Thyroid gland (tissue), 4 donors: ENCODE measurements at regions not wholly inside any gene's neighbourhood (a gene's known extent, or its start where the extent isn't known, plus 50 kb on each side); places are given as distances from the start of the nearest gene placed in this dataset. TPM values are rescaled to one million over a fixed set of nuclear protein-coding genes. Genes with fewer than 3 reads are reported as not detected.

Experiments
- DNase-seq, 2 donors: peaks; one replicate each; pipeline ENCODE4 v3.0.0-alpha.2; 2019
- H3K27ac ChIP-seq, 3 donors: fragments of 200-600 bp; sonication (generic); 1 replicate in 2 of 3; 2 replicates in 1 of 3; pipeline ENCODE4 v1.5.1; 2016 to 2019; ENCODE audit warnings: mild to moderate bottlenecking in 1 of 3, moderate library complexity in 1 of 3
- H3K27me3 ChIP-seq: fragments of 200-600 bp; sonication (generic); one replicate; pipeline ENCODE4 v1.5.1; 2019
- H3K36me3 ChIP-seq, 2 donors: fragments of 200-600 bp; sonication (generic); one replicate each; pipeline ENCODE4 v1.5.1; 2016 to 2019
- H3K4me1 ChIP-seq, 2 donors: fragments of 200-600 bp; sonication (generic); one replicate each; pipeline ENCODE4 v1.5.1; 2017 to 2019
- H3K4me3 ChIP-seq, 3 donors: fragments of 200-600 bp; sonication (generic); replicated peaks in 1 of 3; 1 replicate in 2 of 3; 2 replicates in 1 of 3; pipeline ENCODE4 v1.5.1; 2016; ENCODE audit warnings: mild to moderate bottlenecking in 1 of 3
- H3K9me3 ChIP-seq: fragments of 200-600 bp; sonication (generic); one replicate; pipeline ENCODE4 v1.5.1; 2017
- POLR2A ChIP-seq, 2 donors: fragments of 450-650 bp; IDR thresholded peaks; one replicate each; pipeline ENCODE4 v1.6.1; 2017; ENCODE audit warnings: antibody characterized with exemption in 2 of 2, mild to moderate bottlenecking in 2 of 2, moderate library complexity in 1 of 2
- WGBS, 2 donors: methylation state at CpG; one replicate each; pipeline ENCODE4 v1.1.5; 2017; 5-methylcytosine and 5-hydroxymethylcytosine counted together
- intact Hi-C: fragments of 100-400 bp; cut with DNase I; formaldehyde crosslinking; loops from one replicate; pipeline ENCODE4 v1.15.1; 2023
- small RNA-seq: library from RNA; depleted of rRNA; stranded (forward); fragments of <200 nt; gene quantifications from one replicate; pipeline ENCODE3, GENCODE V24; 2016
- TF ChIP-seq, protein P1 (sequence below), 6 experiments: fragments of 200-600 bp in 3 of 6; fragments of 450-650 bp in 3 of 6; sonication (generic) in 3 of 6; IDR thresholded peaks; one replicate each; pipeline ENCODE4 v1.5.1; 2016 to 2019; ENCODE audit warnings: antibody characterized with exemption in 6 of 6, mild to moderate bottlenecking in 2 of 6, inconsistent platforms in 1 of 6, moderate library complexity in 1 of 6

DNA sequence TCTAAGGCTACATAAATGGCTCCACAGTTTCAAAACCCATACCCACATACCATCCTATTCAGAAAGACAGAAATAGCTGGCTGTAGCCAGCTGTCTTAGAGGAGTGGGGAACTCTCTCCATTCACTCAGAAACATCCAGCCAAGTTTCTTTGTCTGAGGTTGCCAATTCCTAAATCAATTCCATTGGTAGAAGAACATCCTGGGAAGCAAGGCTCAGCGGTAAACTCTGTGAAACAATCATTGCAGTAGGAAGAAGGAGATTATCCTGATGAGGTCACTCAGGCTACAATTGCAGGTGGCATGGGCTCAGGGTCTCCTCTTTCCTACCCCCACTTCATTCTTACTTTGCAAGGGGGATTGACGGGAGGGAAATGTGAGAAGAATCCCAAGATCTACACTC is 154.0 kb downstream of the ETV1 start:
- 77 to 86% methylated on average over 2 of the region's 2 CpGs for WGBS, 2 donors
- no peak for TF ChIP-seq POLR2A (IDR thresholded peaks at IDR 0.05)
- TF ChIP-seq, protein P1, sequence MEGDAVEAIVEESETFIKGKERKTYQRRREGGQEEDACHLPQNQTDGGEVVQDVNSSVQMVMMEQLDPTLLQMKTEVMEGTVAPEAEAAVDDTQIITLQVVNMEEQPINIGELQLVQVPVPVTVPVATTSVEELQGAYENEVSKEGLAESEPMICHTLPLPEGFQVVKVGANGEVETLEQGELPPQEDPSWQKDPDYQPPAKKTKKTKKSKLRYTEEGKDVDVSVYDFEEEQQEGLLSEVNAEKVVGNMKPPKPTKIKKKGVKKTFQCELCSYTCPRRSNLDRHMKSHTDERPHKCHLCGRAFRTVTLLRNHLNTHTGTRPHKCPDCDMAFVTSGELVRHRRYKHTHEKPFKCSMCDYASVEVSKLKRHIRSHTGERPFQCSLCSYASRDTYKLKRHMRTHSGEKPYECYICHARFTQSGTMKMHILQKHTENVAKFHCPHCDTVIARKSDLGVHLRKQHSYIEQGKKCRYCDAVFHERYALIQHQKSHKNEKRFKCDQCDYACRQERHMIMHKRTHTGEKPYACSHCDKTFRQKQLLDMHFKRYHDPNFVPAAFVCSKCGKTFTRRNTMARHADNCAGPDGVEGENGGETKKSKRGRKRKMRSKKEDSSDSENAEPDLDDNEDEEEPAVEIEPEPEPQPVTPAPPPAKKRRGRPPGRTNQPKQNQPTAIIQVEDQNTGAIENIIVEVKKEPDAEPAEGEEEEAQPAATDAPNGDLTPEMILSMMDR (IDR thresholded peaks at IDR 0.05): no peak
- intact Hi-C loops: no loop called here
- Histone ChIP-seq H3K4me3 (no peak overlapping the region), H3K9me3 (no peaks in the 10 kb centered on the region), H3K36me3 (no peaks in the 10 kb centered on the region), H3K27ac (no peak overlapping the region), H3K4me1 (no peaks in the 10 kb centered on the region), H3K27me3 (no peaks in the 10 kb centered on the region)
- no peak for DNase-seq

DNA sequence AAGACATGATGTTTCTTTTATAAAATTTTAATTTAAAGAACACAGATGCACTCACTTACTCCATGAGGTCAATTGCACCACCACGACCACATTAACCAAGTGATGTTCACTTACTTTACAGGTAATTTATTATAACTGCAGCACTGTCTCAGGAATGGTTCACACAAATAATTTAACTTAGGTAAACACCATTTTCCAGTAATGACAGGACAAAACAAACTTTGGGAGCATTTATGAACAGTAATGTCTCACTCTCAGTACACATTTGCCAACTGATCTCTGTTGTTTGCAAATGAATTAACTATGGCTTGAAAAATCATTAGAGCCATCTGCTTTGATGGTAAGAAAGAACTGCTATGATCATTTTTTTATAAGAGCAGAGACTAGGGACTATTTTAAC is 150.4 kb downstream of the ETV1 start:
- Histone ChIP-seq H3K27me3 (no peaks in the 10 kb centered on the region), H3K4me1 (no peaks in the 10 kb centered on the region), H3K27ac (no peak overlapping the region), H3K36me3 (no peaks in the 10 kb centered on the region), H3K9me3 (no peaks in the 10 kb centered on the region), H3K4me3 (no peak overlapping the region)
- WGBS, 2 donors: 68 to 80% methylated on average over 1 of the region's 1 CpG
- TF ChIP-seq POLR2A (IDR thresholded peaks at IDR 0.05): no peak
- TF ChIP-seq, protein P1 (IDR thresholded peaks at IDR 0.05): no peak
- intact Hi-C loops: no loop called here
- DNase-seq: no peak

Small RNA genes lying in the stretch of these regions (small RNA-seq; reads per million reads assigned to genes)
- not detected for gene RN7SKP228
